ENCODE measurements at regions not wholly inside any gene's neighbourhood (a gene's known extent, or its start where the extent isn't known, plus 50 kb on each side); places are given as distances from the start of the nearest gene placed in this dataset.

DNA sequence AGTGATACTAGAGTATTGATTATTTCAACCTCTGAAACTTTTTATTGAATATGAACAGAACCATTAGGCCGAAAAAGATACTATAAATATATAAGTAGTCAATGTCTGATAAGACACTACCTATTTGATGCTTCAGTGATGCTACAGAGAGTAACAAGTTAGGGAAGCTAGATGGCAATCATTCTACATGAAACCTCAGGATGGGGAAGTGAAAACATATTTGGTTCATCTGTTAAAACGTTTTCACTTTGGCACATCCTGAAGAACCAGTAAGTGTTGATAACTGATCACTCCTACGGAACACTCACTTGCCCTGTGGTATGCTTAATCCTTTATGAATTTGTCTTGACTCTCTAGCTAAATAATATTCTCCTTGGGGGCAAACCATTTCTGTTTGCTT lies 1064.9 kb downstream of the NXPH1 start:
- TF ChIP-seq GATA3 (IDR thresholded peaks at IDR 0.05; ENCODE audit: low read depth, low read length) (no peak), GATA2 (IDR thresholded peaks at IDR 0.05; ENCODE audit: low read depth, low read length) (no peak)
